Right lobe of liver (tissue), 6 donors: ENCODE measurements at regions not wholly inside any gene's neighbourhood (a gene's known extent, or its start where the extent isn't known, plus 50 kb on each side); places are given as distances from the start of the nearest gene placed in this dataset.

Source experiments
- ATAC-seq, 4 donors: fragments of 200-7000 bp; cut with Tn5 transposase; one replicate each; pipeline ENCODE4 v1.9.1; 2020; ENCODE audit warnings: mild to moderate bottlenecking in 4 of 4, moderate library complexity in 4 of 4
- DNase-seq, 3 donors: peaks; one replicate each; pipeline ENCODE4 v3.0.0-alpha.2; 2020
- H3K27ac ChIP-seq, 3 donors: fragments of 200-600 bp; one replicate each; pipeline ENCODE4 v1.8.0; 2022
- H3K27me3 ChIP-seq, 2 donors: fragments of 200-600 bp; one replicate each; pipeline ENCODE4 v1.8.0; 2022
- H3K36me3 ChIP-seq, 4 donors: fragments of 200-600 bp; sonication (generic) in 1 of 4; one replicate each; pipeline versions ENCODE4 v1.5.1 to v1.8.0; 2017 to 2022; ENCODE audit warnings: control low read depth in 1 of 4
- H3K4me1 ChIP-seq, 4 donors: fragments of 200-600 bp; sonication (generic) in 1 of 4; one replicate each; pipeline versions ENCODE4 v1.5.1 to v1.8.0; 2017 to 2022; ENCODE audit warnings: control low read depth in 1 of 4
- H3K4me3 ChIP-seq, 3 donors: fragments of 200-600 bp; one replicate each; pipeline ENCODE4 v1.8.0; 2022
- H3K9me3 ChIP-seq, 4 donors: fragments of 200-600 bp; sonication (generic) in 1 of 4; one replicate each; pipeline versions ENCODE4 v1.5.1 to v1.8.0; 2017 to 2022; ENCODE audit warnings: control low read depth in 1 of 4
- POLR2A ChIP-seq: fragments of 450-650 bp; IDR thresholded peaks from one replicate; pipeline ENCODE4 v1.6.1; 2017; ENCODE audit warnings: antibody characterized with exemption, mild to moderate bottlenecking
- WGBS: methylation state at CpG from one replicate; pipeline ENCODE4 v1.1.6; 2018; ENCODE audit warnings: low coverage, low lambda C conversion rate; ENCODE audit not compliant: insufficient coverage; ENCODE audit errors: missing lambda C conversion rate; 5-methylcytosine and 5-hydroxymethylcytosine counted together
- intact Hi-C, 2 donors: fragments of 100-400 bp; cut with DNase I; formaldehyde crosslinking; loops; one replicate each; pipeline versions ENCODE4 v1.11.2 to v1.14.1; 2022
- TF ChIP-seq, protein P1 (sequence below), 4 donors: fragments of 200-600 bp in 3 of 4; fragments of 450-650 bp in 1 of 4; IDR thresholded peaks; one replicate each; pipeline versions ENCODE4 v1.5.1 to v1.8.0; 2016 to 2022; ENCODE audit warnings: antibody characterized with exemption in 4 of 4, mild to moderate bottlenecking in 2 of 4
- donor health status: DM: no; HTN: yes; CAD: no.
- donor health status: DM: no; HTN: no; CAD: no.
- donor health status: DM: no; HTN: no; CAD: no.
- donor health status: DM: no; HTN: yes; CAD: no.
- donor health status: DM: no; HTN: yes; CAD: no.

DNA sequence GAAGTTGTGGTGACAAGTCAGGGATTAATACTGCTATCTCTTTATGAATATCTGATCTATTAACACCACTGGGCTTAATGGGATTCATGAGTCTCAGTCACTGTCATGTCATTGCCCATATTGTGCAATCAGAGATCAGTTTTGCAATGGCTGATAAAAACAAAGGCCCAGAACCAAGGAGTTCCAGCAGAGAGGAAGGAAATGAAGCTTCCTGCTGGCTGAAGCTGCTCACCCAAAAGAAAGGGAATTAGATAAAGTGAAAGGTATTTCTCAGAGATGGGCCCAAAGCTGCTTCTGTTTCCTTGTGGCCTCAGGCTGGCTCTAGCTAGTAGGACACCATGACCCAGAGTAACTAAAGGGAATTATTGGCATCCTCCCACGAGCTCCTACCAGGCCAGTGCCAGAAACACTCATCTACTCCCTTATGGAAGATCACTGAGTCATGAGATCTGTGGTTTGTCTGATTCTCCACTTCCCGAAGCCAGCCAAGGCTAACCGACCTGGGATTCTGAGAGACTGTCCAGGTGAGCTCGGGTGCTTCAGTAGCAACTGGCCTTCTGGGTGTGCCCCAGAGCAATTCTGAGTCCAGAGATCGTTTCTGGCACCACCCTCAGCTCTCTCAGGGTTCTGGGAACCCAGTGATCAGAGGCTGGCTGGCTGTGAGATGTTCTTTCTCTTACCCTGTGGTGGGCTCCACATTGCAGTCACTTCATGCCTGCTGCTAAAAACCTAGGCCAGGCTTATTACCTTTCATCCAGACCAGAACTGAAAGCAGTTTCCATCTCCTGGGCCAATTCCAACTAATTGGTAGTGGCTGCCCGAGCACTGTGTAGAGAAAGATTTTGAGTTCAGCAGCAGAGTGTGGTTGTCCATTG lies 129.5 kb upstream of the PELI1 start:
- Histone ChIP-seq H3K4me1 (peaks cover 0 to 23% (median 7%) of the 10 kb centered on the region in 4 donors), H3K27me3 (no peaks in the 10 kb centered on the region), H3K27ac (peak overlapping the region; percentile 27 to 69 (median 69)), H3K36me3 (no peaks in the 10 kb centered on the region), H3K4me3 (no peak overlapping the region), H3K9me3 (no peaks in the 10 kb centered on the region)
- intact Hi-C loops: no loop called here
- ATAC-seq (peak; percentile 78 to 89 (median 84)), DNase-seq (peak; percentile 35 to 60 (median 55))
- TF ChIP-seq, protein P1, sequence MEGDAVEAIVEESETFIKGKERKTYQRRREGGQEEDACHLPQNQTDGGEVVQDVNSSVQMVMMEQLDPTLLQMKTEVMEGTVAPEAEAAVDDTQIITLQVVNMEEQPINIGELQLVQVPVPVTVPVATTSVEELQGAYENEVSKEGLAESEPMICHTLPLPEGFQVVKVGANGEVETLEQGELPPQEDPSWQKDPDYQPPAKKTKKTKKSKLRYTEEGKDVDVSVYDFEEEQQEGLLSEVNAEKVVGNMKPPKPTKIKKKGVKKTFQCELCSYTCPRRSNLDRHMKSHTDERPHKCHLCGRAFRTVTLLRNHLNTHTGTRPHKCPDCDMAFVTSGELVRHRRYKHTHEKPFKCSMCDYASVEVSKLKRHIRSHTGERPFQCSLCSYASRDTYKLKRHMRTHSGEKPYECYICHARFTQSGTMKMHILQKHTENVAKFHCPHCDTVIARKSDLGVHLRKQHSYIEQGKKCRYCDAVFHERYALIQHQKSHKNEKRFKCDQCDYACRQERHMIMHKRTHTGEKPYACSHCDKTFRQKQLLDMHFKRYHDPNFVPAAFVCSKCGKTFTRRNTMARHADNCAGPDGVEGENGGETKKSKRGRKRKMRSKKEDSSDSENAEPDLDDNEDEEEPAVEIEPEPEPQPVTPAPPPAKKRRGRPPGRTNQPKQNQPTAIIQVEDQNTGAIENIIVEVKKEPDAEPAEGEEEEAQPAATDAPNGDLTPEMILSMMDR (IDR thresholded peaks at IDR 0.05): no peak
- TF ChIP-seq POLR2A: peak; percentile 27
- 17% methylated on average over 1 of the region's 6 CpGs for whole genome bisulfite sequencing

DNA sequence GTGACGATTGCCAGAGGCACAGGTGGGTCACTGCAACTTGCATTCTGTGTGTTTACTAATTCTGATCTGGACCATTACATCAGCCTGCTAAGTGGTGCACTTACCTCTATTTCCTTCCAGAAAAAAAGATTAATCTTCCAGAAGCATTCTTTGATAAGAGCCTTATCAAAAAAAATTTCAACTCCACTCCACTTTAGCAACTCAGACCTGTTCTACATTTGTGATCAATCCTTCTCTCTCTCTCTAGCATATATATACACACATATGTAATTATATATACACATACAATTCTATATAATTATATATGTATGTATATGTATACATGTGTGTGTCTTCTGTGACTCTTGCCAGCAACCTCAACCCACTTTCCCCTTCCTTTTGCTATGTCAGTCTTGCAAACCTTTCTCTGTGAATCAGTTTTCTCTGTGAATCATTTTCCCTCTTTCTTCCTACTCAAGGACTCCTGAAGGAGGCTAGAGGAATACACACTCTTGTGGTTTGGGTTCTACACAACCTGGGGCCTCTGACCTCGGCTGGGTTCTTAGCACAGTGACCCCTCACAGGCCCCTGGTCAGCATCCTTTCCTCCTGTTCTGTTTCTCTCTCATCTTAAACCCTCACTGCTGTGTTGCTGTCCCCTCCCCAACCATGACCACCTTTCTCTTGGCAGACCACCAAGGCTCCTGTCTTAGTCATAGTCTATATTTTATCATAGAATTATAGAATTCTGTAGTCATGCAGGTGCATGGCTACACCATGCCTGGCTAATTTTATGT lies 130.4 kb upstream of the PELI1 start:
- Histone ChIP-seq H3K27me3 (no peaks in the 10 kb centered on the region), H3K9me3 (no peaks in the 10 kb centered on the region), H3K36me3 (no peaks in the 10 kb centered on the region), H3K4me1 (peaks cover 0 to 23% (median 7%) of the 10 kb centered on the region in 4 donors), H3K27ac (peak overlapping the region; percentile 27 to 69 (median 69)), H3K4me3 (no peak overlapping the region)
- DNase-seq: no peak
- WGBS: 56% methylated on average over 2 of the region's 2 CpGs
- intact Hi-C loops: no loop called here
- no peak for ATAC-seq
- TF ChIP-seq, protein P1 (IDR thresholded peaks at IDR 0.05): no peak
- no peak for TF ChIP-seq POLR2A

DNA sequence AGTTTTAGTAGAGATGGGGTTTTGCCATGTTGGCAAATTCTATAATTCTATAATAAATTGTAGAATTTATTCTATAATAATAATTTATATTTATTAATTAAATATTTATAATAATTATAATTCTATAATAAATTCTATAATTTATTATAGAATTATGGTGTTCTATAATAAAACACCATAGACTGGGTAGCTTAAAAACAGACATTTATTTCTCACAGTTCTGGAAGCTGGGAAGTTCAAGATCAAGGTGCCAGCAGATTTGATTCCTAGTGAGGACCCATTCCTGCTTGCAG lies 130.9 kb upstream of the PELI1 start:
- peak overlapping the region in 1 of 3 donors; percentile 69 for H3K27ac ChIP-seq
- TF ChIP-seq, protein P1 (IDR thresholded peaks at IDR 0.05): no peak
- no peak for TF ChIP-seq POLR2A
- H3K9me3 ChIP-seq: no peaks in the 10 kb centered on the region
- peaks cover 0 to 23% (median 7%) of the 10 kb centered on the region in 4 donors for H3K4me1 ChIP-seq
- ATAC-seq: no peak
- intact Hi-C loops: no loop called here
- no peaks in the 10 kb centered on the region for H3K27me3 ChIP-seq
- no peaks in the 10 kb centered on the region for H3K36me3 ChIP-seq
- H3K4me3 ChIP-seq: no peak overlapping the region
- no peak for DNase-seq

DNA sequence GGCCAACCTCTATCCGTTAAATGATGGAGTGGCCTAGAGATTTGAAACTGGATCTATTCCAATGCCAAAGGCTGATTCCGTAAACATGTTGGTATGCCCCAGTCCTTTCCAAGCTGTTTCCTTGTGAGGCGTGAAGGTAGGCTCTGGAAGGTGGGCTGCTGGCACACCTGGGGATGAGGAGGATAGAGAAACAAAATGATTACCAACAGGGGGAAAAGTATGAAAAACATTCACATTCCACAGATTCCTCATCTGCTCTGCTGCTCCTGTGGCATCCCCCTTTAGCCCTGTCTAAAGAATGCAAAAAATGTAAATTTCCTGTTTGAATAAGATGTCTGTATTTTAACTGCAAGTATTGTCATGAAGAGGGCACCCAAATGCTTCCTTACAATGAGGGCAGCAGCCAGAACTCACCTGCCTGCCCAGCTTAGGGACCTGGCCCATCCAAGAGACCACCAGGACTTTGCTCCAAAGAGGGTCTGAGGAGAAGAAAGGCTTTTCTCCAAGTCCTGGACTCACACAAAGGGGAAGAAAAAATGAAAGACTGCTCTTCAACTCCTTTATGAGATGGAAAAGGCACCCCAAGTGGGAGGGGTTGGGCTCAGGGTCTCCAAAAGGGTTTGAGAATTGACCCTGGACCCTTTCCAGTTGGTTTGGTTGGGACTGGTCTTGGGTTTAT lies 132.3 kb upstream of the PELI1 start:
- TF ChIP-seq, protein P1 (IDR thresholded peaks at IDR 0.05): no peak
- no peak for TF ChIP-seq POLR2A
- no peak overlapping the region for H3K4me3 ChIP-seq
- no peaks in the 10 kb centered on the region for H3K9me3 ChIP-seq
- H3K36me3 ChIP-seq: no peaks in the 10 kb centered on the region
- no peak overlapping the region for H3K27ac ChIP-seq
- 100% methylated on average over 2 of the region's 3 CpGs for WGBS
- H3K4me1 ChIP-seq: peaks cover 0 to 23% (median 7%) of the 10 kb centered on the region in 4 donors
- DNase-seq (no peak), ATAC-seq (no peak)
- no peaks in the 10 kb centered on the region for H3K27me3 ChIP-seq
- intact Hi-C loops: no loop called here
